Vagina (tissue), 2 donors: ENCODE measurements at regions not wholly inside any gene's neighbourhood (a gene's known extent, or its start where the extent isn't known, plus 50 kb on each side); places are given as distances from the start of the nearest gene placed in this dataset.
"Not testable (repeated sequence)": the region's sequence is repeated elsewhere in the genome, so short reads cannot be mapped to it uniquely, and the experiment has no call there.

Experiments
- POLR2A ChIP-seq, 2 donors: fragments of 450-650 bp; IDR thresholded peaks; one replicate each; pipeline ENCODE4 v1.6.1; 2017; ENCODE audit warnings: antibody characterized with exemption in 2 of 2, mild to moderate bottlenecking in 2 of 2, moderate library complexity in 2 of 2
- POLR2AphosphoS5 ChIP-seq, 2 donors: sonication (generic); formaldehyde crosslinking; IDR thresholded peaks; one replicate each; pipeline ENCODE4 v1.9.0; 2017; ENCODE audit warnings: antibody characterized with exemption in 2 of 2, mild to moderate bottlenecking in 2 of 2, low read depth in 1 of 2; ENCODE audit not compliant: insufficient read depth in 1 of 2
- TF ChIP-seq, protein P1 (sequence below), 3 experiments: fragments of 450-650 bp in 2 of 3; fragments of 200-600 bp in 1 of 3; sonication (generic) in 1 of 3; IDR thresholded peaks; one replicate each; pipeline ENCODE4 v1.5.1; 2017 to 2019; ENCODE audit warnings: antibody characterized with exemption in 3 of 3, mild to moderate bottlenecking in 2 of 3, moderate library complexity in 2 of 3

GRCh38 chr12:9336375-9337011, 128.3 kb upstream of the PZP start:
- TF ChIP-seq, protein P1, sequence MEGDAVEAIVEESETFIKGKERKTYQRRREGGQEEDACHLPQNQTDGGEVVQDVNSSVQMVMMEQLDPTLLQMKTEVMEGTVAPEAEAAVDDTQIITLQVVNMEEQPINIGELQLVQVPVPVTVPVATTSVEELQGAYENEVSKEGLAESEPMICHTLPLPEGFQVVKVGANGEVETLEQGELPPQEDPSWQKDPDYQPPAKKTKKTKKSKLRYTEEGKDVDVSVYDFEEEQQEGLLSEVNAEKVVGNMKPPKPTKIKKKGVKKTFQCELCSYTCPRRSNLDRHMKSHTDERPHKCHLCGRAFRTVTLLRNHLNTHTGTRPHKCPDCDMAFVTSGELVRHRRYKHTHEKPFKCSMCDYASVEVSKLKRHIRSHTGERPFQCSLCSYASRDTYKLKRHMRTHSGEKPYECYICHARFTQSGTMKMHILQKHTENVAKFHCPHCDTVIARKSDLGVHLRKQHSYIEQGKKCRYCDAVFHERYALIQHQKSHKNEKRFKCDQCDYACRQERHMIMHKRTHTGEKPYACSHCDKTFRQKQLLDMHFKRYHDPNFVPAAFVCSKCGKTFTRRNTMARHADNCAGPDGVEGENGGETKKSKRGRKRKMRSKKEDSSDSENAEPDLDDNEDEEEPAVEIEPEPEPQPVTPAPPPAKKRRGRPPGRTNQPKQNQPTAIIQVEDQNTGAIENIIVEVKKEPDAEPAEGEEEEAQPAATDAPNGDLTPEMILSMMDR (IDR thresholded peaks at IDR 0.05), result not testable (repeated sequence)
- not testable (repeated sequence) for TF ChIP-seq POLR2AphosphoS5 (IDR thresholded peaks at IDR 0.05; ENCODE audit: insufficient read depth in 1 of 2, low read depth in 1 of 2); POLR2A (IDR thresholded peaks at IDR 0.05)
